Caco-2 (cell line): ENCODE measurements at regions not wholly inside any gene's neighbourhood (a gene's known extent, or its start where the extent isn't known, plus 50 kb on each side); places are given as distances from the start of the nearest gene placed in this dataset.

ENCODE experiments used
- BruUV-seq: library from RNA; stranded (reverse); fragments of 400-500 nt; replicated peaks from 2 replicates; lab custom pipeline; 2021; lab: Mats Ljungman, UMichigan
- CTCF ChIA-PET: fragments of 300-600 bp; sonication (Branson Sonifier 250); formaldehyde crosslinking; loops from one replicate; lab custom pipeline; 2022; ENCODE audit warnings: antibody characterized with exemption; lab: Charles Lee
- POLR2A ChIA-PET: fragments of 300-600 bp; sonication (Branson Sonifier 250); formaldehyde crosslinking; loops from one replicate; lab custom pipeline; 2022; ENCODE audit warnings: antibody characterized with exemption; lab: Charles Lee
- DNase-seq, 2 experiments: peaks; one replicate each; pipeline versions ENCODE4 v3.0.0 to v3.0.0-alpha.2; 2020 to 2022
- H3K27me3 ChIP-seq: replicated peaks from 2 replicates; pipeline ENCODE4 v1.6.0; 2011; ENCODE audit warnings: low read length; ENCODE audit not compliant: control insufficient read depth, insufficient read depth
- H3K36me3 ChIP-seq: 2 replicates; pipeline ENCODE4 v1.5.1; 2011; ENCODE audit warnings: low read length; ENCODE audit not compliant: control insufficient read depth, insufficient read depth
- H3K4me1 ChIP-seq: fragments of 250-450 bp; sonication (Bioruptor Pico); 2 replicates; pipeline ENCODE4 v1.5.1; 2020; ENCODE audit warnings: mild to moderate bottlenecking
- H3K4me3 ChIP-seq: 2 replicates; pipeline ENCODE4 v1.5.1; 2011; ENCODE audit warnings: low read depth, mild to moderate bottlenecking, control low read depth, low read length
- H3K9me3 ChIP-seq: fragments of 250-450 bp; sonication (Bioruptor Pico); 2 replicates; pipeline ENCODE4 v1.5.1; 2020; ENCODE audit warnings: mild to moderate bottlenecking, moderate library complexity
- H3K27ac Mint-ChIP-seq: one replicate; pipeline ENCODE4 v1.8.0; 2022; ENCODE audit warnings: mixed read lengths; ENCODE audit not compliant: unreplicated experiment
- H3K27me3 Mint-ChIP-seq: one replicate; pipeline ENCODE4 v1.8.0; 2022; ENCODE audit warnings: mixed read lengths; ENCODE audit not compliant: insufficient read depth, unreplicated experiment
- H3K36me3 Mint-ChIP-seq: one replicate; pipeline ENCODE4 v1.8.0; 2022; ENCODE audit warnings: mild to moderate bottlenecking, mixed read lengths; ENCODE audit not compliant: insufficient read depth, unreplicated experiment
- H3K4me1 Mint-ChIP-seq: one replicate; pipeline ENCODE4 v1.8.0; 2022; ENCODE audit warnings: low read depth, mixed read lengths; ENCODE audit not compliant: unreplicated experiment
- H3K4me3 Mint-ChIP-seq: one replicate; pipeline ENCODE4 v1.8.0; 2022; ENCODE audit warnings: mild to moderate bottlenecking, moderate library complexity, mixed read lengths; ENCODE audit not compliant: unreplicated experiment
- H3K9me3 Mint-ChIP-seq: one replicate; pipeline ENCODE4 v1.8.0; 2022; ENCODE audit warnings: mixed read lengths; ENCODE audit not compliant: unreplicated experiment
- CTCF ChIP-seq, 2 experiments: fragments of 200-600 bp in 1 of 2; IDR thresholded peaks; 1 replicate in 1 of 2; 2 replicates in 1 of 2; pipeline versions ENCODE4 v1.5.1 to v1.8.0; 2011 to 2022; ENCODE audit warnings: antibody characterized with exemption in 1 of 2, control low read depth in 1 of 2, inconsistent platforms in 1 of 2, low read depth in 1 of 2, low read length in 1 of 2, mild to moderate bottlenecking in 1 of 2, moderate library complexity in 1 of 2; ENCODE audit not compliant: insufficient read depth in 1 of 2, severe bottlenecking in 1 of 2, unreplicated experiment in 1 of 2
- intact Hi-C: fragments of 100-400 bp; cut with micrococcal nuclease; formaldehyde crosslinking; loops from one replicate; pipeline ENCODE4 v1.10.0; 2022; ENCODE audit not compliant: unreplicated experiment

- Mint-ChIP-seq H3K9me3 (peaks cover 42% of the 10 kb centered on the region), H3K27me3 (no peaks in the 10 kb centered on the region), H3K27ac (no peak overlapping the region), H3K36me3 (no peaks in the 10 kb centered on the region), H3K4me3 (no peak overlapping the region), H3K4me1 (no peaks in the 10 kb centered on the region)
- no peak for DNase-seq
- no peaks in the 10 kb centered on the region for H3K36me3 ChIP-seq
- no peak for TF ChIP-seq CTCF (IDR thresholded peaks at IDR 0.05; ENCODE audit: insufficient read depth in 1 of 2, low read depth in 1 of 2, low read length in 1 of 2, severe bottlenecking in 1 of 2, unreplicated experiment in 1 of 2)
- H3K4me1 ChIP-seq, result no peaks in the 10 kb centered on the region
- H3K4me3 ChIP-seq, result no peak overlapping the region
- ChIA-PET POLR2A (no interaction called here), CTCF (no interaction called here)
- intact Hi-C loops, result no loop called here
- no peaks in the 10 kb centered on the region for H3K27me3 ChIP-seq
- H3K9me3 ChIP-seq, result peaks cover 4% of the 10 kb centered on the region; the same call in 1 of the 2 replicates
- no TSS peak for BruUV-seq
Measured at GRCh38 chr1:219342836-219343235, 169.2 kb downstream of the LYPLAL1 start.

GRCh38 chr1:219340796-219341195, 167.1 kb downstream of the LYPLAL1 start:
- Mint-ChIP-seq H3K27me3 (no peaks in the 10 kb centered on the region), H3K36me3 (no peaks in the 10 kb centered on the region), H3K4me1 (no peaks in the 10 kb centered on the region), H3K27ac (no peak overlapping the region), H3K9me3 (peaks cover 25% of the 10 kb centered on the region), H3K4me3 (no peak overlapping the region)
- H3K9me3 ChIP-seq, result peaks cover 1% of the 10 kb centered on the region; the same call in 1 of the 2 replicates
- POLR2A ChIA-PET, result no interaction called here
- H3K27me3 ChIP-seq, result no peaks in the 10 kb centered on the region
- no TSS peak for BruUV-seq
- no peak overlapping the region for H3K4me3 ChIP-seq
- TF ChIP-seq CTCF (IDR thresholded peaks at IDR 0.05; ENCODE audit: insufficient read depth in 1 of 2, low read depth in 1 of 2, low read length in 1 of 2, severe bottlenecking in 1 of 2, unreplicated experiment in 1 of 2), result no peak
- no peak for DNase-seq
- CTCF ChIA-PET, result no interaction called here
- no peaks in the 10 kb centered on the region for H3K4me1 ChIP-seq
- intact Hi-C loops, result no loop called here
- H3K36me3 ChIP-seq, result no peaks in the 10 kb centered on the region

- TF ChIP-seq CTCF (IDR thresholded peaks at IDR 0.05; ENCODE audit: insufficient read depth in 1 of 2, low read depth in 1 of 2, low read length in 1 of 2, severe bottlenecking in 1 of 2, unreplicated experiment in 1 of 2), result no peak
- Histone ChIP-seq H3K4me1 (no peaks in the 10 kb centered on the region), H3K4me3 (no peak overlapping the region), H3K9me3 (no peaks in the 10 kb centered on the region), H3K27me3 (no peaks in the 10 kb centered on the region), H3K36me3 (no peaks in the 10 kb centered on the region)
- ChIA-PET POLR2A (no interaction called here), CTCF (no interaction called here)
- H3K27ac Mint-ChIP-seq, result no peak overlapping the region
- no peak overlapping the region for H3K4me3 Mint-ChIP-seq
- no peaks in the 10 kb centered on the region for H3K4me1 Mint-ChIP-seq
- DNase-seq, result no peak
- H3K27me3 Mint-ChIP-seq, result no peaks in the 10 kb centered on the region
- H3K36me3 Mint-ChIP-seq, result no peaks in the 10 kb centered on the region
- intact Hi-C loops, result no loop called here
- no TSS peak for BruUV-seq
- peaks cover 12% of the 10 kb centered on the region for H3K9me3 Mint-ChIP-seq
Measured at GRCh38 chr1:219339466-219339865, 165.8 kb downstream of the LYPLAL1 start.
